Aorta (tissue), 5 donors: ENCODE measurements at regions not wholly inside any gene's neighbourhood (a gene's known extent, or its start where the extent isn't known, plus 50 kb on each side); places are given as distances from the start of the nearest gene placed in this dataset.

Source experiments
- ATAC-seq: fragments of 200-7000 bp; cut with Tn5 transposase; one replicate; pipeline ENCODE4 v1.9.1; 2022; ENCODE audit warnings: moderate library complexity; ENCODE audit not compliant: low FRiP score
- DNase-seq, 2 donors: peaks; one replicate each; pipeline ENCODE4 v3.0.0-alpha.2; 2020
- H3K27ac ChIP-seq, 2 donors: one replicate each; pipeline ENCODE4 v1.5.1; 2013; ENCODE audit warnings: low read length in 2 of 2, mild to moderate bottlenecking in 2 of 2, moderate library complexity in 2 of 2, control low read depth in 1 of 2, inconsistent platforms in 1 of 2, low read depth in 1 of 2
- H3K27me3 ChIP-seq, 2 donors: one replicate each; pipeline ENCODE4 v1.6.1; 2013; ENCODE audit warnings: control low read depth in 1 of 2, low read length in 1 of 2, mild to moderate bottlenecking in 1 of 2, moderate library complexity in 1 of 2; ENCODE audit not compliant: insufficient read depth in 2 of 2, control insufficient read depth in 1 of 2
- H3K36me3 ChIP-seq, 2 donors: one replicate each; pipeline ENCODE4 v1.6.1; 2013; ENCODE audit warnings: control low read depth in 1 of 2, low read length in 1 of 2, mild to moderate bottlenecking in 1 of 2; ENCODE audit not compliant: insufficient read depth in 2 of 2, control insufficient read depth in 1 of 2
- H3K4me1 ChIP-seq, 2 donors: one replicate each; pipeline ENCODE4 v1.6.1; 2013; ENCODE audit warnings: low read length in 2 of 2, control low read depth in 1 of 2, mild to moderate bottlenecking in 1 of 2, moderate library complexity in 1 of 2; ENCODE audit not compliant: insufficient read depth in 2 of 2, control insufficient read depth in 1 of 2
- H3K4me3 ChIP-seq, 2 donors: one replicate each; pipeline ENCODE4 v1.5.1; 2013; ENCODE audit warnings: low read length in 2 of 2, control low read depth in 1 of 2, mild to moderate bottlenecking in 1 of 2
- H3K9me3 ChIP-seq: one replicate; pipeline ENCODE4 v1.6.1; 2013; ENCODE audit warnings: mild to moderate bottlenecking, low read length; ENCODE audit not compliant: control insufficient read depth
- WGBS, 2 donors: extraction: QIAGEN DNeasy Blood & Tissue Kit; methylation state at CpG; one replicate each; pipeline ENCODE4 v1.1.7; 2013; 5-methylcytosine and 5-hydroxymethylcytosine counted together
- intact Hi-C, 2 donors: fragments of 100-400 bp; cut with DNase I; formaldehyde crosslinking; loops; one replicate each; pipeline versions ENCODE4 v1.14.2 to v1.15.0; 2022
- donor health status: healthy with polysubstance abuse.
- donor health status: Bipolar disorder and iron deficiency.
- donor health status: DM: no; HTN: no; CAD: no.
- donor health status: DM: no; HTN: no; CAD: no.
- donor health status: DM: yes; HTN: yes; CAD: no.

- H3K9me3 ChIP-seq = no peaks in the 10 kb centered on the region
- no peak overlapping the region for H3K4me3 ChIP-seq
- 83 to 86% methylated on average over 11 of the region's 11 CpGs for WGBS, 2 donors
- no peak overlapping the region for H3K27ac ChIP-seq
- ATAC-seq = no peak
- no peaks in the 10 kb centered on the region for H3K4me1 ChIP-seq
- no peaks in the 10 kb centered on the region for H3K27me3 ChIP-seq
- H3K36me3 ChIP-seq = no peaks in the 10 kb centered on the region
- no peak for DNase-seq
- intact Hi-C loops = no loop called here
These were observed 460.0 kb upstream of the MYT1L start for GRCh38 chr2:2791031-2791430.

- no peaks in the 10 kb centered on the region for H3K9me3 ChIP-seq
- ATAC-seq (no peak), DNase-seq (no peak)
- no peak overlapping the region for H3K4me3 ChIP-seq
- H3K36me3 ChIP-seq = no peaks in the 10 kb centered on the region
- intact Hi-C loops = no loop called here
- H3K27me3 ChIP-seq = no peaks in the 10 kb centered on the region
- no peaks in the 10 kb centered on the region for H3K4me1 ChIP-seq
- H3K27ac ChIP-seq = no peak overlapping the region
- WGBS, 2 donors = 52 to 58% methylated on average over 3 of the region's 3 CpGs
These were observed 457.0 kb upstream of the MYT1L start for GRCh38 chr2:2788076-2788475.

- DNase-seq (no peak), ATAC-seq (no peak)
- Histone ChIP-seq H3K27me3 (no peaks in the 10 kb centered on the region), H3K9me3 (no peaks in the 10 kb centered on the region), H3K27ac (no peak overlapping the region), H3K4me1 (no peaks in the 10 kb centered on the region), H3K36me3 (no peaks in the 10 kb centered on the region), H3K4me3 (no peak overlapping the region)
- whole genome bisulfite sequencing, 2 donors = 80% methylated on average over 19 of the region's 19 CpGs
- intact Hi-C loops = no loop called here
These were observed 456.3 kb upstream of the MYT1L start for GRCh38 chr2:2787301-2787907.

DNA sequence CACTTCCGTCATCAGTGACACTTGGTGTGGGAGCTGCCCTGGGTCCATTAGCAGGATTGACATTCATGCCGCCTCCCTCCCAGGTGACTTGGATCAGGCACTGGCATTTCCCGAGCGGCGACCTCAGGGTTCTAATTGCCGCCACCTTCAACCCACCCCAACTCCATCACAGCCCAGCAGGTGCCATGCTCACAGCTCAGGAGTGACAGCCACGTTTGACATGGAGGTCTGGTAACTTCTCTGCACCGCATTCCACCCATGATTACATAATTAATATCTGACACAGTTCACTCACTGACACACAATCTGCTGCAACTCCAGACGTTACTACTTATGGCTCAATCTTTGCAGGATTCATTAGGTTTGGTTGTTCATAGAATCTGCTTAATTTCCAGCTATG lies 450.9 kb upstream of the MYT1L start:
- no peak overlapping the region for H3K27ac ChIP-seq
- no peaks in the 10 kb centered on the region for H3K27me3 ChIP-seq
- 74 to 75% methylated on average over 9 of the region's 9 CpGs for WGBS, 2 donors
- DNase-seq = no peak
- intact Hi-C loops = no loop called here
- no peaks in the 10 kb centered on the region for H3K4me1 ChIP-seq
- ATAC-seq = no peak
- no peaks in the 10 kb centered on the region for H3K9me3 ChIP-seq
- H3K36me3 ChIP-seq = no peaks in the 10 kb centered on the region
- no peak overlapping the region for H3K4me3 ChIP-seq

GRCh38 chr2:2779727-2780126 lies 448.7 kb upstream of the MYT1L start:
- H3K9me3 ChIP-seq = no peaks in the 10 kb centered on the region
- WGBS, 2 donors = 57 to 63% methylated on average over 3 of the region's 3 CpGs
- H3K4me1 ChIP-seq = no peaks in the 10 kb centered on the region
- intact Hi-C loops = no loop called here
- H3K4me3 ChIP-seq = no peak overlapping the region
- H3K27ac ChIP-seq = no peak overlapping the region
- H3K36me3 ChIP-seq = no peaks in the 10 kb centered on the region
- DNase-seq (no peak), ATAC-seq (no peak)
- no peaks in the 10 kb centered on the region for H3K27me3 ChIP-seq

- intact Hi-C loops = no loop called here
- Histone ChIP-seq H3K9me3 (no peaks in the 10 kb centered on the region), H3K4me1 (no peaks in the 10 kb centered on the region), H3K36me3 (no peaks in the 10 kb centered on the region), H3K4me3 (no peak overlapping the region), H3K27ac (no peak overlapping the region), H3K27me3 (no peaks in the 10 kb centered on the region)
- DNase-seq (no peak), ATAC-seq (no peak)
- 98 to 100% methylated on average over 2 of the region's 2 CpGs for WGBS, 2 donors
These were observed 446.8 kb upstream of the MYT1L start for GRCh38 chr2:2777876-2778275.

DNA sequence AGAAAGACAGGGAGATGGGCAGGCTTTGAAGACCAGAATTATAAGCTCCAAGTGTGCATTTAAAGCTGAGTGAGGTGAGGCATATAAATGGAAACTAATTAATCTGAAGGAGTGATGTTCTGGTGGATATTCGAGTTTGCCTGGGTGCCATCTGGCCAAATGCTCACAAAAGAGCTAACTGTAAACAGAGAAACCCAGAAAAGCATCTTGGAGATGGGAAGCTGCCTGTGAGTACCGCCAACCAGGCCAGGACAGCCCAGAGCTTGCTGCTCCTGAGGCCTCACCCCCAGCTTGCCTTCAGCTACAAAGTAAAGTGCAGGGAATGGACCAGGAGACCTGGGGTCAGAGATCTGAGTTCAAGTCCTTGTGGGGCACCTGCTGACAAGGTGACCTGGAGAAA lies 446.1 kb upstream of the MYT1L start:
- DNase-seq (no peak), ATAC-seq (no peak)
- H3K4me3 ChIP-seq = no peak overlapping the region
- intact Hi-C loops = no loop called here
- no peaks in the 10 kb centered on the region for H3K9me3 ChIP-seq
- H3K4me1 ChIP-seq = no peaks in the 10 kb centered on the region
- H3K36me3 ChIP-seq = no peaks in the 10 kb centered on the region
- no peaks in the 10 kb centered on the region for H3K27me3 ChIP-seq
- WGBS, 2 donors = 62 to 70% methylated on average over 2 of the region's 2 CpGs
- H3K27ac ChIP-seq = no peak overlapping the region

DNA sequence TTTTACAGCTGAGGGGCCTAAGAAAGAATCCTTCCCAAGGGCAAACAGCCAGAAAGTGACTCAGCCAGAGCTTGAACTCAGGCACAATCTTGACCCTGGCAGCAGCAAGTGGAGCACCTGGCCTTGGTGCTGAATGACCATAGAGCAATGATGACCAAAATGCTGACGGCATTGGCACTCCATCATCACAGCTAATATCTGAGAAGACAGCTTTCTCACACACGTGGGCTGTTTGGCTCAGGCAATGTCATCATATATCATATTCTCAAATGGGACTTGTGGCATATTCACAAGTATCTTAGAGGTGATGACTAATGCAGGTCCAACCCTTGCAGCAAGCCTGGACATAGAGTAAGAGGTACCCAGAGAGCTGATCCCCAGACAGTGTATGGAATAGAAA lies 443.9 kb upstream of the MYT1L start:
- DNase-seq (no peak), ATAC-seq (no peak)
- no peaks in the 10 kb centered on the region for H3K36me3 ChIP-seq
- no peaks in the 10 kb centered on the region for H3K27me3 ChIP-seq
- H3K4me3 ChIP-seq = no peak overlapping the region
- WGBS, 2 donors = 62% methylated on average over 2 of the region's 2 CpGs
- no peaks in the 10 kb centered on the region for H3K9me3 ChIP-seq
- no peak overlapping the region for H3K27ac ChIP-seq
- intact Hi-C loops = no loop called here
- H3K4me1 ChIP-seq = no peaks in the 10 kb centered on the region

- 87 to 88% methylated on average over 8 of the region's 8 CpGs for WGBS, 2 donors
- Histone ChIP-seq H3K27me3 (no peaks in the 10 kb centered on the region), H3K4me1 (no peaks in the 10 kb centered on the region), H3K36me3 (no peaks in the 10 kb centered on the region), H3K9me3 (no peaks in the 10 kb centered on the region), H3K27ac (no peak overlapping the region), H3K4me3 (no peak overlapping the region)
- intact Hi-C loops = no loop called here
- ATAC-seq = no peak
- no peak for DNase-seq
These were observed 442.6 kb upstream of the MYT1L start for GRCh38 chr2:2773692-2774091.
